ENCODE measurements at regions not wholly inside any gene's neighbourhood (a gene's known extent, or its start where the extent isn't known, plus 50 kb on each side); places are given as distances from the start of the nearest gene placed in this dataset.

- Histone ChIP-seq H3K4me2 (ENCODE audit: low read length) (no peak overlapping the region), H3K9me2 (ENCODE audit: insufficient read depth, low read length) (no peaks in the 10 kb centered on the region), H4K20me1 (ENCODE audit: insufficient read depth) (no peaks in the 10 kb centered on the region), H3K4me3 (ENCODE audit: low read length) (no peak overlapping the region), H3K36me3 (ENCODE audit: insufficient read depth, low read length) (no peaks in the 10 kb centered on the region), H3F3A (ENCODE audit: insufficient read depth, low read length, poor library complexity, severe bottlenecking) (no peaks in the 10 kb centered on the region), H3K9me3 (ENCODE audit: low read length) (no peaks in the 10 kb centered on the region), H2AFZ (ENCODE audit: low read depth, low read length) (no peak overlapping the region), H3K27ac (ENCODE audit: low read length) (no peak overlapping the region), H3K9ac (ENCODE audit: low read length) (no peak overlapping the region), H3K79me2 (replicated peaks; ENCODE audit: insufficient read depth, low read length) (no peaks in the 10 kb centered on the region), H3K27me3 (ENCODE audit: insufficient read depth, low read depth, low read length) (no peaks in the 10 kb centered on the region)
- TF ChIP-seq MXI1 (conservative IDR thresholded peaks at IDR 0.05; ENCODE audit: poor library complexity, severe bottlenecking) (no peak), SMC3 (conservative IDR thresholded peaks at IDR 0.05; ENCODE audit: poor library complexity) (no peak), POLR2AphosphoS5 (IDR thresholded peaks at IDR 0.05) (no peak), CTCF (IDR thresholded peaks at IDR 0.05; ENCODE audit: poor library complexity, severe bottlenecking) (no peak), RAD21 (conservative IDR thresholded peaks at IDR 0.05) (no peak), REST (IDR thresholded peaks at IDR 0.05; ENCODE audit: borderline replicate concordance) (no peak), EZH2 (IDR thresholded peaks at IDR 0.05; ENCODE audit: borderline replicate concordance, insufficient read depth, low read length, poor library complexity, severe bottlenecking) (no peak), EP300 (conservative IDR thresholded peaks at IDR 0.05; ENCODE audit: poor library complexity, severe bottlenecking) (no peak), TAF1 (IDR thresholded peaks at IDR 0.05; ENCODE audit: low read depth) (no peak)
Observed at GRCh38 chr20:52820641-52821292, 151.4 kb upstream of the TSHZ2 start.

GRCh38 chr20:52818491-52818890, 153.7 kb upstream of the TSHZ2 start:
- TF ChIP-seq SMC3 (conservative IDR thresholded peaks at IDR 0.05; ENCODE audit: poor library complexity) (no peak), EP300 (conservative IDR thresholded peaks at IDR 0.05; ENCODE audit: poor library complexity, severe bottlenecking) (no peak), REST (IDR thresholded peaks at IDR 0.05; ENCODE audit: borderline replicate concordance) (no peak), RAD21 (conservative IDR thresholded peaks at IDR 0.05) (no peak), TAF1 (IDR thresholded peaks at IDR 0.05; ENCODE audit: low read depth) (no peak), MXI1 (conservative IDR thresholded peaks at IDR 0.05; ENCODE audit: poor library complexity, severe bottlenecking) (no peak), POLR2AphosphoS5 (IDR thresholded peaks at IDR 0.05) (no peak), CTCF (IDR thresholded peaks at IDR 0.05; ENCODE audit: poor library complexity, severe bottlenecking) (no peak), EZH2 (IDR thresholded peaks at IDR 0.05; ENCODE audit: borderline replicate concordance, insufficient read depth, low read length, poor library complexity, severe bottlenecking) (no peak)
- Histone ChIP-seq H3F3A (ENCODE audit: insufficient read depth, low read length, poor library complexity, severe bottlenecking) (no peaks in the 10 kb centered on the region), H3K79me2 (replicated peaks; ENCODE audit: insufficient read depth, low read length) (no peaks in the 10 kb centered on the region), H3K9me3 (ENCODE audit: low read length) (no peaks in the 10 kb centered on the region), H3K9me2 (ENCODE audit: insufficient read depth, low read length) (no peaks in the 10 kb centered on the region), H4K20me1 (ENCODE audit: insufficient read depth) (no peaks in the 10 kb centered on the region), H3K4me3 (ENCODE audit: low read length) (no peak overlapping the region), H2AFZ (ENCODE audit: low read depth, low read length) (no peak overlapping the region), H3K36me3 (ENCODE audit: insufficient read depth, low read length) (no peaks in the 10 kb centered on the region), H3K27me3 (ENCODE audit: insufficient read depth, low read depth, low read length) (no peaks in the 10 kb centered on the region), H3K4me2 (ENCODE audit: low read length) (no peak overlapping the region), H3K9ac (ENCODE audit: low read length) (no peak overlapping the region), H3K27ac (ENCODE audit: low read length) (no peak overlapping the region)
